Ishikawa (cell line): ENCODE measurements at regions not wholly inside any gene's neighbourhood (a gene's known extent, or its start where the extent isn't known, plus 50 kb on each side); places are given as distances from the start of the nearest gene placed in this dataset.

Experiments used
- CEBPB ChIP-seq: IDR thresholded peaks from 2 replicates; pipeline ENCODE4 v1.6.1; 2012
- CREB1 ChIP-seq: IDR thresholded peaks from 2 replicates; pipeline ENCODE4 v1.6.1; 2012; ENCODE audit warnings: low read depth
- EGR1 ChIP-seq: IDR thresholded peaks from 2 replicates; pipeline ENCODE4 v1.6.1; 2012

DNA sequence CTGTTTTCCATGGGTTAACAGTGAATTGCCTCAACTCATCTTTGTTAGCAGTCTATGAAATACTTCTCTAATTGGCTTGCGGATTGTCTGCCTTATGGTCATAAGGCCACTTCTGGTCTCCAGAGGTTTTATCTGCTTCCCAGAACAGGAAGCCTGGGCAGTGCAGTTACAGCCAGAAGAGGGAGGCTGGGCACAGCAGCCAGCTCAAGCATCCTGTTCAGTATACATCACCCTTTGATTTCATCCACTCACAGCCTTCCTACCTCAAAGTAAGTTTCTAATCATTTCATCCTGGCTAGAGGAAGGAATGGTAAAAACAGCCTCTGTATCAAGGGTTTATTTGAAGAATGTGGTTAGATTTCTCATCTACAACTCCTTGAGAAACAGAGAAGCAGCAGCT, 311.5 kb upstream of the DEPDC1 start:
- TF ChIP-seq CREB1 (no peak), EGR1 (no peak), CEBPB (no peak)
